ENCODE measurements at regions not wholly inside any gene's neighbourhood (a gene's known extent, or its start where the extent isn't known, plus 50 kb on each side); places are given as distances from the start of the nearest gene placed in this dataset.
"Not testable (repeated sequence)": the region's sequence is repeated elsewhere in the genome, so short reads cannot be mapped to it uniquely, and the experiment has no call there.

DNA sequence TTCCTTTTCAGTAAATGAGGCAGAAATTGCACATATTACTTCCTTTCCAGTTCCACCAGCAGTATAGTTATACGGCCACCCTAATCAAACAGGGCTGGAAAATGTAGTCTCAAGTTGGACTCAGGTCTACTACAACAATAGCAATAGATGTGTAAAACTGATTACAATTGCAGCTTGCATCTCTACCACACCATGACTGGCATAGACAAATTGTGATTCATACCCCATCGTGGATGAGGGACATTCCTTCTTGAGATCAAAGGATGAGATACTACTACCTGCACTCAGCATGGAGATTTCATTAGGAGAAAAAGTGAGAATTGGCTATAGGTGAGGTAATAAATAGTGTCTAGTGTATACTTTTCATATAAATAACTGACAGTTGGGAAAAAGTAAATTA is 1220.8 kb downstream of the TYW1 start:
- no peak overlapping the region for H3K27ac ChIP-seq

DNA sequence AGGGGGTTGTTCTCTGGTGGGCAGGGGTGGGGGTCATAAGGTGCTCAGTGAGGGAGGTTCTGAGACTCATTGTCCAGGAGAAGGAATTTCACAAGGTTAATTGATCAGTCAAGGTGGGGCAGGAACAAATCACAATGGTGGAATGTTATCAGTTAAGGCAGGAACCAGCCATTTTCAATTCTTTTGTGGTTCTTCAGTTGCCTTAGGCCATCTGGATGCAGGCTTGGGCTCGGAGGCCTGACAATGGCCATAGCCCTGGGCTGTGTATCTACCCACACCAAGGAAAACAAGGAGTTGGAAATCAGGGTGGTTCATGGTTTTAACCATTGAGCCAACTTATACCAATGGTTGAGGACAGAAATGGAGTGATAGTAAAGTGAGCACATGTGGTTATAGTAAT is 1221.8 kb downstream of the TYW1 start:
- Histone ChIP-seq H3K4me1 (no peaks in the 10 kb centered on the region), H3K4me3 (no peak overlapping the region), H3K27ac (no peak overlapping the region), H3K36me3 (no peaks in the 10 kb centered on the region), H3K9me3 (no peaks in the 10 kb centered on the region), H3K27me3 (no peaks in the 10 kb centered on the region)
- ATAC-seq (no peak), DNase-seq (no peak)
- in situ Hi-C loops (cut with MboI; ENCODE audit: low sequenced_read_pairs in 4 of 4) = no loop called here
- intact Hi-C loops (cut with DNase I; ENCODE audit: low total_unique reads) = no loop called here
- TF ChIP-seq, protein P1, sequence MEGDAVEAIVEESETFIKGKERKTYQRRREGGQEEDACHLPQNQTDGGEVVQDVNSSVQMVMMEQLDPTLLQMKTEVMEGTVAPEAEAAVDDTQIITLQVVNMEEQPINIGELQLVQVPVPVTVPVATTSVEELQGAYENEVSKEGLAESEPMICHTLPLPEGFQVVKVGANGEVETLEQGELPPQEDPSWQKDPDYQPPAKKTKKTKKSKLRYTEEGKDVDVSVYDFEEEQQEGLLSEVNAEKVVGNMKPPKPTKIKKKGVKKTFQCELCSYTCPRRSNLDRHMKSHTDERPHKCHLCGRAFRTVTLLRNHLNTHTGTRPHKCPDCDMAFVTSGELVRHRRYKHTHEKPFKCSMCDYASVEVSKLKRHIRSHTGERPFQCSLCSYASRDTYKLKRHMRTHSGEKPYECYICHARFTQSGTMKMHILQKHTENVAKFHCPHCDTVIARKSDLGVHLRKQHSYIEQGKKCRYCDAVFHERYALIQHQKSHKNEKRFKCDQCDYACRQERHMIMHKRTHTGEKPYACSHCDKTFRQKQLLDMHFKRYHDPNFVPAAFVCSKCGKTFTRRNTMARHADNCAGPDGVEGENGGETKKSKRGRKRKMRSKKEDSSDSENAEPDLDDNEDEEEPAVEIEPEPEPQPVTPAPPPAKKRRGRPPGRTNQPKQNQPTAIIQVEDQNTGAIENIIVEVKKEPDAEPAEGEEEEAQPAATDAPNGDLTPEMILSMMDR (IDR thresholded peaks at IDR 0.05 in 4 of 5, conservative IDR thresholded peaks at IDR 0.05 in 1 of 5) = no peak
- TF ChIP-seq POLR2A (IDR thresholded peaks at IDR 0.05) = no peak

More for the DNA sequence above, 1220.8 kb downstream of the TYW1 start:
- no peaks in the 10 kb centered on the region for H3K4me1 ChIP-seq
- H3K36me3 ChIP-seq = no peaks in the 10 kb centered on the region
- TF ChIP-seq POLR2A (IDR thresholded peaks at IDR 0.05) = no peak
- TF ChIP-seq, protein P1 (IDR thresholded peaks at IDR 0.05 in 4 of 5, conservative IDR thresholded peaks at IDR 0.05 in 1 of 5) = no peak
- H3K9me3 ChIP-seq = no peaks in the 10 kb centered on the region
- DNase-seq (no peak), ATAC-seq (no peak)
- in situ Hi-C loops (cut with MboI; ENCODE audit: low sequenced_read_pairs in 4 of 4) (no loop called here), intact Hi-C loops (cut with DNase I; ENCODE audit: low total_unique reads) (no loop called here)
- no peaks in the 10 kb centered on the region for H3K27me3 ChIP-seq
- H3K4me3 ChIP-seq = no peak overlapping the region

DNA sequence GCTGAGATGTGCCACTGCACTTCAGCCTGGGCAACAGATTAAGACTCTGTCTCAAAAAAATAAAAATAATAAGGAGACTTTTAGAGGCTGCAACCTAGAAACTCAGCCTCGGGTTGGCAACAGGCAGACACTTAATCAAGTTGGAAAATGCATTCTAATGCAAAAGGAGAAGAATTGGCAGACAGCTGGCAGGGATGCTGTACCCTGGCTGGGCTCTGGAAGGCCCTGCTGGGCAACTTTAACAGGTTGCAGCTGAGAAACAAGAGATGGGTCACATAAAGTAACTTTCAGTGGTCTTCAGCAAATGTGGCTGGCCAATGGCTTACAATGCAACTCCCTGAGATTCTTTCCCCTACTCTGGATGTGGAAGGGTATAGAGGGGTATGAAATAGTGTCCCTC is 1225.7 kb downstream of the TYW1 start:
- Histone ChIP-seq H3K4me3 (no peak overlapping the region), H3K9me3 (no peaks in the 10 kb centered on the region), H3K27me3 (no peaks in the 10 kb centered on the region), H3K4me1 (peaks cover 6 to 9% of the 10 kb centered on the region in 2 donors), H3K36me3 (no peaks in the 10 kb centered on the region), H3K27ac (no peak overlapping the region)
- no peak for TF ChIP-seq POLR2A (IDR thresholded peaks at IDR 0.05)
- TF ChIP-seq, protein P1 (IDR thresholded peaks at IDR 0.05 in 4 of 5, conservative IDR thresholded peaks at IDR 0.05 in 1 of 5) = no peak
- DNase-seq (no peak), ATAC-seq (no peak)
- in situ Hi-C loops (cut with MboI; ENCODE audit: low sequenced_read_pairs in 4 of 4) (no loop called here), intact Hi-C loops (cut with DNase I; ENCODE audit: low total_unique reads) (no loop called here)

DNA sequence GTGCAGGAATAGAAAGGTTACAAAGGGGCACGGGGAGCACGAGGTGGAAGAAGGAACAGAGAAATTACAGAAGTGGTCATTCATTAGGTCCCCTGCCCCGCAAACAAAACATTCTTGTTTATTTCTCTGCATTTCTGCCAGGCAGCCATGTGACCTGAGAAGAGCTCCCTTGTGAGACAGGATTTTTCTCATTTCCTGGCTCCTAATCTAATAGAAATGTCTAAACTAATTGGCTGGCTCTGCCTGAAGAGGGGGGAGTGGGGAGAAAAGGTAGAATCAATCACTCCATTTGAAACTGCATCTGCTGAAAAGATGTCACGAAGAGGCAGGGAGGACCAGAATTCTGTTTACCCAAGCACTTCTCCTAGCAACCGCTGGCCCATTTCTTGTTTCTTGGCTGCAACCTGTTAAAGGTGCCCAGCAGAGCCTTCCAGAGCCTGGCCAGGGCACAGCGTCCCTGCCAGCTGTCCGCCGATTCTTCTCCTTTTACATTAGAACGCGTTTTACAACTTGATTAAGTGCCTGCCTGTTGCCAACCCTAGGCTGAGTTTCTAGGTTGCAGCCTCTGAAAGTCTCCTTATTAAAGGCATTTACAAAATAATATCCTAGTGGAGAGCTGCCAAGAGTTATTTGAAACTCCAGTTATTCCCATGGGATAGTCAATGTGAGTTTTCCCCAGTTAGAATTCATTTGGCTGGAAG is 1227.6 kb downstream of the TYW1 start:
- Histone ChIP-seq H3K4me1 (peaks cover 6 to 9% of the 10 kb centered on the region in 2 donors), H3K9me3 (no peaks in the 10 kb centered on the region), H3K4me3 (no peak overlapping the region), H3K27ac (no peak overlapping the region), H3K27me3 (no peaks in the 10 kb centered on the region), H3K36me3 (no peaks in the 10 kb centered on the region)
- in situ Hi-C loops (cut with MboI; ENCODE audit: low sequenced_read_pairs in 4 of 4) = no loop called here
- TF ChIP-seq, protein P1 (IDR thresholded peaks at IDR 0.05 in 4 of 5, conservative IDR thresholded peaks at IDR 0.05 in 1 of 5) = no peak
- TF ChIP-seq POLR2A (IDR thresholded peaks at IDR 0.05) = no peak
- DNase-seq = peak; percentile 9 to 16
- intact Hi-C loops (cut with DNase I; ENCODE audit: low total_unique reads) = no loop called here
- ATAC-seq = peak in 1 of 2 donors; percentile 80

DNA sequence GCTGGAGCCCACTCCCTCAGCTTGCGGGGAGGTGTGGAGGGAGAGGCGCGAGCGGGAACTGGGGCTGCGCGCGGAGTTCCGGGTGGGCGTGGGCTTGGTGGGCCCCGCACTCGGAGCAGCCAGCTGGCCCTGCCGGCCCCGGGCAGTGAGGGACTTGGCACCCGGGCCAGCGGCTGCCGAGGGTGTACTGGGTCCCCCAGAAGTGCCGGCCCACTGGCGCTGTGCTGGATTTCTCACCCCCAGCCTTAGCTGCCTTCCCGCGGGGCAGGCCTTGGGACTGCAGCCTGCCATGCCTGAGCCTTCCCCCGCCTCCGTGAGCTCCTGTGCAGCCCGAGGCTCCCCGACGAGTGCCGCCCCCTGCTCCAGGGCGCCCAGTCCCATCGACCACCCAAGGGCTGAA is 1234.4 kb downstream of the TYW1 start:
- in situ Hi-C loops (cut with MboI; ENCODE audit: low sequenced_read_pairs in 4 of 4) = not testable (repeated sequence)

More for the DNA sequence above, 1234.4 kb downstream of the TYW1 start:
- DNase-seq; ATAC-seq; intact Hi-C loops (cut with DNase I; ENCODE audit: low total_unique reads); H3K27ac ChIP-seq; H3K4me1 ChIP-seq; H3K9me3 ChIP-seq; H3K27me3 ChIP-seq; H3K36me3 ChIP-seq; H3K4me3 ChIP-seq: not testable (repeated sequence)

Data from gastrocnemius medialis (tissue), 4 donors.